ENCODE measurements at regions not wholly inside any gene's neighbourhood (a gene's known extent, or its start where the extent isn't known, plus 50 kb on each side); places are given as distances from the start of the nearest gene placed in this dataset.
"Not testable (repeated sequence)": the region's sequence is repeated elsewhere in the genome, so short reads cannot be mapped to it uniquely, and the experiment has no call there.

GRCh38 chr1:190837200-190837599, 359.5 kb upstream of the BRINP3 start:
- TF ChIP-seq, protein P1, sequence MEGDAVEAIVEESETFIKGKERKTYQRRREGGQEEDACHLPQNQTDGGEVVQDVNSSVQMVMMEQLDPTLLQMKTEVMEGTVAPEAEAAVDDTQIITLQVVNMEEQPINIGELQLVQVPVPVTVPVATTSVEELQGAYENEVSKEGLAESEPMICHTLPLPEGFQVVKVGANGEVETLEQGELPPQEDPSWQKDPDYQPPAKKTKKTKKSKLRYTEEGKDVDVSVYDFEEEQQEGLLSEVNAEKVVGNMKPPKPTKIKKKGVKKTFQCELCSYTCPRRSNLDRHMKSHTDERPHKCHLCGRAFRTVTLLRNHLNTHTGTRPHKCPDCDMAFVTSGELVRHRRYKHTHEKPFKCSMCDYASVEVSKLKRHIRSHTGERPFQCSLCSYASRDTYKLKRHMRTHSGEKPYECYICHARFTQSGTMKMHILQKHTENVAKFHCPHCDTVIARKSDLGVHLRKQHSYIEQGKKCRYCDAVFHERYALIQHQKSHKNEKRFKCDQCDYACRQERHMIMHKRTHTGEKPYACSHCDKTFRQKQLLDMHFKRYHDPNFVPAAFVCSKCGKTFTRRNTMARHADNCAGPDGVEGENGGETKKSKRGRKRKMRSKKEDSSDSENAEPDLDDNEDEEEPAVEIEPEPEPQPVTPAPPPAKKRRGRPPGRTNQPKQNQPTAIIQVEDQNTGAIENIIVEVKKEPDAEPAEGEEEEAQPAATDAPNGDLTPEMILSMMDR (conservative IDR thresholded peaks at IDR 0.05 in 1 of 2, IDR thresholded peaks at IDR 0.05 in 1 of 2; ENCODE audit: low read depth in 1 of 2, low read length in 2 of 2): not testable (repeated sequence)
- TF ChIP-seq EZH2 (IDR thresholded peaks at IDR 0.05; ENCODE audit: low read length, missing control alignments): not testable (repeated sequence)

Measured in fibroblast of lung (primary cell).